GM23338 (cell line): ENCODE measurements at regions not wholly inside any gene's neighbourhood (a gene's known extent, or its start where the extent isn't known, plus 50 kb on each side); places are given as distances from the start of the nearest gene placed in this dataset.

Experiments used
- ATAC-seq: fragments of 200-7000 bp; cut with Tn5 transposase; 3 replicates; pipeline ENCODE4 v1.9.1; 2020
- DNase-seq: peaks from one replicate; pipeline ENCODE4 v3.0.0-alpha.2; 2015; ENCODE audit warnings: low spot score
- H2AFZ ChIP-seq: fragments of 200-600 bp; sonication (generic); 2 replicates; pipeline ENCODE4 v1.8.0; 2016; ENCODE audit warnings: antibody characterized with exemption, mild to moderate bottlenecking, moderate library complexity
- H3F3A ChIP-seq: fragments of 200-600 bp; sonication (generic); replicated peaks from 2 replicates; pipeline ENCODE4 v1.8.0; 2017; ENCODE audit warnings: antibody characterized with exemption, mixed run types, low read depth
- H3K27ac ChIP-seq: fragments of 200-600 bp; sonication (generic); 2 replicates; pipeline ENCODE4 v1.6.1; 2016; ENCODE audit warnings: low read depth
- H3K27me3 ChIP-seq: fragments of 200-600 bp; sonication (generic); 2 replicates; pipeline ENCODE4 v1.8.0; 2016; ENCODE audit warnings: mild to moderate bottlenecking, mixed run types, moderate library complexity; ENCODE audit not compliant: insufficient read depth
- H3K36me3 ChIP-seq: fragments of 200-600 bp; sonication (generic); 2 replicates; pipeline ENCODE4 v1.8.0; 2016; ENCODE audit warnings: mild to moderate bottlenecking; ENCODE audit not compliant: insufficient read depth
- H3K4me1 ChIP-seq: fragments of 200-600 bp; sonication (generic); 2 replicates; pipeline ENCODE4 v1.8.0; 2016; ENCODE audit warnings: mild to moderate bottlenecking, moderate library complexity; ENCODE audit not compliant: insufficient read depth
- H3K4me2 ChIP-seq: fragments of 200-600 bp; sonication (generic); 2 replicates; pipeline ENCODE4 v1.7.1; 2017; ENCODE audit warnings: mixed run types
- H3K4me3 ChIP-seq: fragments of 200-600 bp; sonication (generic); 2 replicates; pipeline ENCODE4 v1.6.1; 2016; ENCODE audit warnings: mixed run types
- H3K79me2 ChIP-seq: fragments of 200-600 bp; sonication (generic); replicated peaks from 2 replicates; pipeline ENCODE4 v1.8.0; 2017; ENCODE audit warnings: mild to moderate bottlenecking; ENCODE audit not compliant: insufficient read depth
- H3K9me2 ChIP-seq: fragments of 200-600 bp; sonication (generic); 2 replicates; pipeline ENCODE4 v1.8.0; 2017; ENCODE audit not compliant: insufficient read depth
- H4K20me1 ChIP-seq: fragments of 200-600 bp; sonication (generic); replicated peaks from 2 replicates; pipeline ENCODE4 v1.8.0; 2017; ENCODE audit warnings: mild to moderate bottlenecking; ENCODE audit not compliant: insufficient read depth
- H3K27ac Mint-ChIP-seq: 2 replicates; pipeline ENCODE4 v1.8.0; 2020; ENCODE audit warnings: inconsistent platforms, mild to moderate bottlenecking, moderate library complexity, mixed read lengths
- H3K27me3 Mint-ChIP-seq: 3 replicates; pipeline ENCODE4 v1.8.0; 2022; ENCODE audit warnings: low read depth, mild to moderate bottlenecking, moderate library complexity, mixed read lengths, inconsistent platforms; ENCODE audit not compliant: insufficient read depth, poor library complexity
- H3K36me3 Mint-ChIP-seq: 3 replicates; pipeline ENCODE4 v1.8.0; 2021; ENCODE audit warnings: low read depth, mild to moderate bottlenecking, inconsistent platforms, moderate library complexity, mixed read lengths
- H3K4me1 Mint-ChIP-seq: 3 replicates; pipeline ENCODE4 v1.8.0; 2020; ENCODE audit warnings: mild to moderate bottlenecking, inconsistent platforms, mixed read lengths
- H3K4me3 Mint-ChIP-seq: 3 replicates; pipeline ENCODE4 v1.8.0; 2021; ENCODE audit warnings: moderate library complexity, mild to moderate bottlenecking, inconsistent platforms, mixed read lengths
- H3K9me3 Mint-ChIP-seq: 3 replicates; pipeline ENCODE4 v1.8.0; 2020; ENCODE audit warnings: moderate library complexity, mild to moderate bottlenecking, inconsistent platforms, mixed read lengths
- CTCF ChIP-seq, 2 experiments: fragments of 200-600 bp in 1 of 2; sonication (generic) in 1 of 2; conservative IDR thresholded peaks; 2 replicates each; pipeline versions ENCODE4 v1.5.1 to v1.6.1; 2016 to 2017; ENCODE audit warnings: antibody characterized with exemption in 2 of 2, low read depth in 2 of 2, mild to moderate bottlenecking in 2 of 2, moderate library complexity in 1 of 2
- ETS1 ChIP-seq: IDR thresholded peaks from 2 replicates; pipeline ENCODE4 v1.6.1; 2016; ENCODE audit warnings: antibody characterized with exemption
- EZH2 ChIP-seq: fragments of 200-600 bp; sonication (generic); IDR thresholded peaks from one replicate; pipeline ENCODE4 v1.8.0; 2017; ENCODE audit warnings: antibody characterized with exemption, mild to moderate bottlenecking, low read depth; ENCODE audit not compliant: unreplicated experiment
- EZH2phosphoT487 ChIP-seq: fragments of 200-600 bp; sonication (generic); IDR thresholded peaks from one replicate; pipeline ENCODE4 v1.8.1; 2018; ENCODE audit warnings: antibody characterized with exemption; ENCODE audit not compliant: unreplicated experiment
- NANOG ChIP-seq: IDR thresholded peaks from 2 replicates; pipeline ENCODE4 v1.6.1; 2016; ENCODE audit warnings: antibody characterized with exemption, borderline replicate concordance
- POLR2AphosphoS5 ChIP-seq: IDR thresholded peaks from 2 replicates; pipeline ENCODE4 v1.6.1; 2016; ENCODE audit warnings: antibody characterized with exemption, low read depth
- REST ChIP-seq: IDR thresholded peaks from one replicate; pipeline ENCODE4 v1.6.1; 2018; ENCODE audit warnings: antibody characterized with exemption; ENCODE audit not compliant: unreplicated experiment
- STAT1 ChIP-seq: IDR thresholded peaks from one replicate; pipeline ENCODE4 v1.6.1; 2016; ENCODE audit warnings: antibody characterized with exemption; ENCODE audit not compliant: unreplicated experiment
- ZNF114 ChIP-seq: fragments of 250-450 bp; sonication (Bioruptor Pico); IDR thresholded peaks from 2 replicates; pipeline ENCODE4 v1.5.0; 2020; ENCODE audit warnings: mild to moderate bottlenecking, moderate library complexity
- ZNF331 ChIP-seq: fragments of 250-450 bp; sonication (Bioruptor Pico); IDR thresholded peaks from 2 replicates; pipeline ENCODE4 v1.5.0; 2020; ENCODE audit warnings: low read depth, mild to moderate bottlenecking, moderate library complexity
- ZNF462 ChIP-seq: fragments of 250-450 bp; sonication (Bioruptor Pico); IDR thresholded peaks from 2 replicates; pipeline ENCODE4 v1.5.0; 2020; ENCODE audit warnings: mild to moderate bottlenecking, moderate library complexity

- no peak for TF ChIP-seq POLR2AphosphoS5
- no peak for TF ChIP-seq ETS1
- no peak for TF ChIP-seq EZH2phosphoT487
- no peak for TF ChIP-seq EZH2
- TF ChIP-seq STAT1, result no peak
- no peak for TF ChIP-seq NANOG
- no peak for TF ChIP-seq ZNF331 (CRISPR knock-in tag)
These were observed 586.4 kb downstream of the MED13L start (continued) for GRCh38 chr12:115691123-115691522.

GRCh38 chr12:115687094-115687493 is 590.4 kb downstream of the MED13L start:
- H3K4me1 ChIP-seq, result no peaks in the 10 kb centered on the region
- no peaks in the 10 kb centered on the region for H3K36me3 Mint-ChIP-seq
- TF ChIP-seq EZH2phosphoT487 (no peak), ZNF462 (CRISPR knock-in tag) (no peak), EZH2 (no peak), CTCF (conservative IDR thresholded peaks at IDR 0.05; ENCODE audit: low read depth in 2 of 2) (no peak), POLR2AphosphoS5 (no peak), REST (no peak), ZNF331 (CRISPR knock-in tag) (no peak), ETS1 (no peak), STAT1 (no peak), ZNF114 (CRISPR knock-in tag) (no peak)

More at GRCh38 chr12:115687094-115687493, 590.4 kb downstream of the MED13L start:
- H3K9me2 ChIP-seq, result peaks cover 9% of the 10 kb centered on the region
- H3K27ac Mint-ChIP-seq, result no peak overlapping the region
- no peaks in the 10 kb centered on the region for H3K79me2 ChIP-seq
- DNase-seq (no peak), ATAC-seq (no peak)
- no peak overlapping the region for H3K4me3 ChIP-seq
- H3K27me3 Mint-ChIP-seq, result peaks cover 5% of the 10 kb centered on the region
- no peak overlapping the region for H3K27ac ChIP-seq
- H3K4me1 Mint-ChIP-seq, result no peaks in the 10 kb centered on the region
- H3K27me3 ChIP-seq, result no peaks in the 10 kb centered on the region
- no peaks in the 10 kb centered on the region for H4K20me1 ChIP-seq
- peak overlapping the region; percentile 10; the same call in 1 of the 2 replicates for H2AFZ ChIP-seq
- H3K4me2 ChIP-seq, result no peak overlapping the region
- H3K9me3 Mint-ChIP-seq, result no peaks in the 10 kb centered on the region
- no peaks in the 10 kb centered on the region for H3F3A ChIP-seq
- H3K36me3 ChIP-seq, result no peaks in the 10 kb centered on the region
- no peak overlapping the region for H3K4me3 Mint-ChIP-seq
